ENCODE measurements at regions not wholly inside any gene's neighbourhood (a gene's known extent, or its start where the extent isn't known, plus 50 kb on each side); places are given as distances from the start of the nearest gene placed in this dataset.
"Not testable (repeated sequence)": the region's sequence is repeated elsewhere in the genome, so short reads cannot be mapped to it uniquely, and the experiment has no call there.

GRCh38 chr1:117714546-117714945, 108.7 kb downstream of the TENT5C start:
- Histone ChIP-seq H3K9ac (ENCODE audit: low read length) (no peak overlapping the region), H4K20me1 (ENCODE audit: insufficient read depth) (no peaks in the 10 kb centered on the region), H3K79me2 (replicated peaks; ENCODE audit: insufficient read depth, low read length) (no peaks in the 10 kb centered on the region), H3K9me2 (ENCODE audit: insufficient read depth, low read length) (no peaks in the 10 kb centered on the region), H3K4me2 (ENCODE audit: low read length) (no peak overlapping the region), H3K27ac (ENCODE audit: low read length) (no peak overlapping the region), H3K36me3 (ENCODE audit: insufficient read depth, low read length) (no peaks in the 10 kb centered on the region), H3K9me3 (ENCODE audit: low read length) (no peaks in the 10 kb centered on the region), H3F3A (ENCODE audit: insufficient read depth, low read length, poor library complexity, severe bottlenecking) (no peaks in the 10 kb centered on the region), H2AFZ (ENCODE audit: low read depth, low read length) (no peak overlapping the region), H3K4me3 (ENCODE audit: low read length) (no peak overlapping the region), H3K27me3 (ENCODE audit: insufficient read depth, low read depth, low read length) (no peaks in the 10 kb centered on the region)
- TF ChIP-seq EP300 (conservative IDR thresholded peaks at IDR 0.05; ENCODE audit: poor library complexity, severe bottlenecking) (no peak), MXI1 (conservative IDR thresholded peaks at IDR 0.05; ENCODE audit: poor library complexity, severe bottlenecking) (no peak), RAD21 (conservative IDR thresholded peaks at IDR 0.05) (no peak), REST (IDR thresholded peaks at IDR 0.05; ENCODE audit: borderline replicate concordance) (no peak), POLR2AphosphoS5 (IDR thresholded peaks at IDR 0.05) (no peak), EZH2 (IDR thresholded peaks at IDR 0.05; ENCODE audit: borderline replicate concordance, insufficient read depth, low read length, poor library complexity, severe bottlenecking) (no peak), TAF1 (IDR thresholded peaks at IDR 0.05; ENCODE audit: low read depth) (no peak), SMC3 (conservative IDR thresholded peaks at IDR 0.05; ENCODE audit: poor library complexity) (no peak), CTCF (IDR thresholded peaks at IDR 0.05; ENCODE audit: poor library complexity, severe bottlenecking) (no peak)

GRCh38 chr1:117716030-117716429, 110.2 kb downstream of the TENT5C start:
- not testable (repeated sequence) for H3F3A ChIP-seq (ENCODE audit: insufficient read depth, low read length, poor library complexity, severe bottlenecking); H3K27ac ChIP-seq (ENCODE audit: low read length); H3K79me2 ChIP-seq (replicated peaks; ENCODE audit: insufficient read depth, low read length); H3K4me2 ChIP-seq (ENCODE audit: low read length); H2AFZ ChIP-seq (ENCODE audit: low read depth, low read length); H3K9ac ChIP-seq (ENCODE audit: low read length); H3K9me3 ChIP-seq (ENCODE audit: low read length); H4K20me1 ChIP-seq (ENCODE audit: insufficient read depth); H3K4me3 ChIP-seq (ENCODE audit: low read length); H3K9me2 ChIP-seq (ENCODE audit: insufficient read depth, low read length); H3K27me3 ChIP-seq (ENCODE audit: insufficient read depth, low read depth, low read length); H3K36me3 ChIP-seq (ENCODE audit: insufficient read depth, low read length)

- H3K27ac ChIP-seq (ENCODE audit: low read length); H3K9ac ChIP-seq (ENCODE audit: low read length); H3K4me2 ChIP-seq (ENCODE audit: low read length); H3K9me2 ChIP-seq (ENCODE audit: insufficient read depth, low read length); H3K36me3 ChIP-seq (ENCODE audit: insufficient read depth, low read length); H4K20me1 ChIP-seq (ENCODE audit: insufficient read depth); H3K27me3 ChIP-seq (ENCODE audit: insufficient read depth, low read depth, low read length); H3K9me3 ChIP-seq (ENCODE audit: low read length); H2AFZ ChIP-seq (ENCODE audit: low read depth, low read length); H3K79me2 ChIP-seq (replicated peaks; ENCODE audit: insufficient read depth, low read length); H3K4me3 ChIP-seq (ENCODE audit: low read length); H3F3A ChIP-seq (ENCODE audit: insufficient read depth, low read length, poor library complexity, severe bottlenecking): not testable (repeated sequence)
Measured at GRCh38 chr1:117717980-117718379, 112.1 kb downstream of the TENT5C start.

- not testable (repeated sequence) for H3K9me3 ChIP-seq (ENCODE audit: low read length); H3K79me2 ChIP-seq (replicated peaks; ENCODE audit: insufficient read depth, low read length); H3K27me3 ChIP-seq (ENCODE audit: insufficient read depth, low read depth, low read length); H3K9me2 ChIP-seq (ENCODE audit: insufficient read depth, low read length); H3K27ac ChIP-seq (ENCODE audit: low read length); H4K20me1 ChIP-seq (ENCODE audit: insufficient read depth); H3F3A ChIP-seq (ENCODE audit: insufficient read depth, low read length, poor library complexity, severe bottlenecking); H3K4me2 ChIP-seq (ENCODE audit: low read length); H3K9ac ChIP-seq (ENCODE audit: low read length); H3K36me3 ChIP-seq (ENCODE audit: insufficient read depth, low read length); H2AFZ ChIP-seq (ENCODE audit: low read depth, low read length); H3K4me3 ChIP-seq (ENCODE audit: low read length)
Measured at GRCh38 chr1:117718596-117718995, 112.7 kb downstream of the TENT5C start.
